ENCODE measurements at regions not wholly inside any gene's neighbourhood (a gene's known extent, or its start where the extent isn't known, plus 50 kb on each side); places are given as distances from the start of the nearest gene placed in this dataset.

DNA sequence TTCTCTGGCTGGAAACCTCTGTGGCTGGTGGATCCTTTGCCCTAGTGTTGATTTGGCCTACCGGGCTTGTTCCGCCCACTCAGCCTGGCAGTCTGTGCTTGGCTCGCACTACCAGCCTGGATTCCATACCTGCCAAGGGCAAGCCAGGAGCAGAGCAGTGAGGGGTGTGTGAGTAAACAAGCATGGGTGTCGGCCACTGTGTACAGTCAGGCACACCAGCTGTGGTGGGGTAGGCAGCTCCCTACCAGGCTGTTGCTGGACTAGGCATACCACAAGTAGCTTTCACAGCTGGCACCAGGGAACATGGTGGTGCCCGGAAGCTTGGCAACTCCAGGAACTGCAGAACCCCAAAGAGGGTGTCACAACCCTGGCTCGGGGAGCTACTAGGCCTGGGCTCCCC, 942.9 kb upstream of the LRRN3 start:
- Histone ChIP-seq H3K4me3 (no peak overlapping the region), H3K27ac (replicated peaks in 1 of 4) (no peak overlapping the region), H3K36me3 (no peaks in the 10 kb centered on the region), H3K27me3 (peaks cover 0 to 7% (median 0%) of the 10 kb centered on the region in 4 donors), H3K9me3 (no peaks in the 10 kb centered on the region), H3K4me1 (no peaks in the 10 kb centered on the region)
- intact Hi-C loops (cut with DNase I): no loop called here
- TF ChIP-seq EP300 (IDR thresholded peaks at IDR 0.05) (no peak), POLR2AphosphoS5 (IDR thresholded peaks at IDR 0.05) (no peak), POLR2A (IDR thresholded peaks at IDR 0.05; ENCODE audit: low read depth) (no peak)
- TF ChIP-seq, protein P1, sequence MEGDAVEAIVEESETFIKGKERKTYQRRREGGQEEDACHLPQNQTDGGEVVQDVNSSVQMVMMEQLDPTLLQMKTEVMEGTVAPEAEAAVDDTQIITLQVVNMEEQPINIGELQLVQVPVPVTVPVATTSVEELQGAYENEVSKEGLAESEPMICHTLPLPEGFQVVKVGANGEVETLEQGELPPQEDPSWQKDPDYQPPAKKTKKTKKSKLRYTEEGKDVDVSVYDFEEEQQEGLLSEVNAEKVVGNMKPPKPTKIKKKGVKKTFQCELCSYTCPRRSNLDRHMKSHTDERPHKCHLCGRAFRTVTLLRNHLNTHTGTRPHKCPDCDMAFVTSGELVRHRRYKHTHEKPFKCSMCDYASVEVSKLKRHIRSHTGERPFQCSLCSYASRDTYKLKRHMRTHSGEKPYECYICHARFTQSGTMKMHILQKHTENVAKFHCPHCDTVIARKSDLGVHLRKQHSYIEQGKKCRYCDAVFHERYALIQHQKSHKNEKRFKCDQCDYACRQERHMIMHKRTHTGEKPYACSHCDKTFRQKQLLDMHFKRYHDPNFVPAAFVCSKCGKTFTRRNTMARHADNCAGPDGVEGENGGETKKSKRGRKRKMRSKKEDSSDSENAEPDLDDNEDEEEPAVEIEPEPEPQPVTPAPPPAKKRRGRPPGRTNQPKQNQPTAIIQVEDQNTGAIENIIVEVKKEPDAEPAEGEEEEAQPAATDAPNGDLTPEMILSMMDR (IDR thresholded peaks at IDR 0.05): no peak
- 92% methylated on average over 6 of the region's 6 CpGs for WGBS
- no peak for DNase-seq (ENCODE audit: extremely low spot score)

- H3K27me3 ChIP-seq: peaks cover 0 to 7% (median 0%) of the 10 kb centered on the region in 4 donors
- H3K36me3 ChIP-seq: no peaks in the 10 kb centered on the region
- intact Hi-C loops (cut with DNase I): no loop called here
- no peaks in the 10 kb centered on the region for H3K9me3 ChIP-seq
- no peak overlapping the region for H3K27ac ChIP-seq (replicated peaks in 1 of 4)
- H3K4me1 ChIP-seq: no peaks in the 10 kb centered on the region
- WGBS: 81% methylated on average over 3 of the region's 3 CpGs
- no peak overlapping the region for H3K4me3 ChIP-seq
- no peak for DNase-seq (ENCODE audit: extremely low spot score)
- TF ChIP-seq POLR2AphosphoS5 (IDR thresholded peaks at IDR 0.05): no peak
- TF ChIP-seq EP300 (IDR thresholded peaks at IDR 0.05): no peak
- no peak for TF ChIP-seq POLR2A (IDR thresholded peaks at IDR 0.05; ENCODE audit: low read depth)
- TF ChIP-seq, protein P1 (IDR thresholded peaks at IDR 0.05): no peak
Measured at GRCh38 chr7:110153222-110153621, 937.7 kb upstream of the LRRN3 start.

DNA sequence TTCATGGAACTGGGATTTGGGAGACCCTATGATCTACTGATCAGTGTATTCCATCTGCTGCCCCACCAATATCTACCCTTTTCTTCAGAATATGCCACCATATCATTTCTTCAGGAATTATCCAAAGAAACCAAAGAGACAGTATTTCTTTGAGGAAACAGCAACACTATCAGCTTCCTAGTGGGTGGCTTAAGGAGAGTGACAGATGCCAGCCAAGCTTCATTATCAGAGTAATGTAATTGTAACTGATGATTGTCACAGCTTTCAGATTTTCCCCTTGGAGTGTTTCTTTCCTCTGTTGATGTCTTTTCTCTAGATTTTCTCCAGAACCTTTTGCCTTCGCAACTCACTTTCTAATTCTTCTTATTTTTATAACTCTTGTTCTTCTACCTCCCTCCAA, 934.4 kb upstream of the LRRN3 start:
- Histone ChIP-seq H3K27ac (replicated peaks in 1 of 4) (no peak overlapping the region), H3K36me3 (no peaks in the 10 kb centered on the region), H3K4me1 (no peaks in the 10 kb centered on the region), H3K27me3 (no peaks in the 10 kb centered on the region), H3K9me3 (no peaks in the 10 kb centered on the region), H3K4me3 (no peak overlapping the region)
- intact Hi-C loops (cut with DNase I): no loop called here
- no peak for DNase-seq (ENCODE audit: extremely low spot score)
- TF ChIP-seq, protein P1 (IDR thresholded peaks at IDR 0.05): no peak
- no peak for TF ChIP-seq POLR2AphosphoS5 (IDR thresholded peaks at IDR 0.05)
- 94% methylated on average over 1 of the region's 1 CpG for WGBS

DNA sequence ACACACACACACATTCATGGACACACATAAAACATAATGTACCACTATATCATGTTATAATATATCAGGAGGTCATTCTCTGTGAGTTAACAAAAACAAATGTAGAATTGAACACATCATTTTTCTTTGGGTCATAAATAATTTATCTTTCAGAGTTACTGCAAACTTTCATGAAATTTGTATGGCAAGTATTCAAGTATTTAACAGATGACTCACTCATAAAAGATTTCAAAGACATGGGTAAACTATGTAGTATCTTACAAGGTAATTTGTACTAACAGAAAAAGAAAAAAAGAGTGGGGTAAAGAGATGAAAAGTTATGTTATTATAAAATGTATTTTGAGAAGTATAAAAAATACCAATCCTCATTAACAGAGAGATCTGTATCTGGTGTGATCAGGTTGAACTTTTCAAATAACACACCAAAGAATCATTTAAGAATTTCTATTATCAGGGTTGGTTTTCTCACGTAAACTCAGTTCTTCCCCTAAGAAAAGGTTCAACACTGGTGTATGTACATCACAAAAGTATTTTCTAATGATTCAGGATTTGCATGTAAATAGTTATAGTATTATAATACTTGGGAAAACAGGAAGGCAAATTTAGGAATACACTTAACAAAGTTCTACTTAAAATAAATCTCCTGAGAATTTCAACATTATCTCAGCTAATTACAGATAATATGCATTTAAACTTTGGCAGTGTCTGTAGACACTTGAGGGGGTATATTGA, 933.1 kb upstream of the LRRN3 start:
- Histone ChIP-seq H3K4me3 (no peak overlapping the region), H3K9me3 (no peaks in the 10 kb centered on the region), H3K36me3 (no peaks in the 10 kb centered on the region), H3K27me3 (no peaks in the 10 kb centered on the region), H3K27ac (replicated peaks in 1 of 4) (no peak overlapping the region), H3K4me1 (no peaks in the 10 kb centered on the region)
- WGBS: 8% methylated on average over 1 of the region's 1 CpG
- intact Hi-C loops (cut with DNase I): no loop called here
- TF ChIP-seq POLR2AphosphoS5 (IDR thresholded peaks at IDR 0.05) (no peak), POLR2A (IDR thresholded peaks at IDR 0.05; ENCODE audit: low read depth) (no peak), EP300 (IDR thresholded peaks at IDR 0.05) (no peak)
- TF ChIP-seq, protein P1 (IDR thresholded peaks at IDR 0.05): no peak
- DNase-seq (ENCODE audit: extremely low spot score): no peak

DNA sequence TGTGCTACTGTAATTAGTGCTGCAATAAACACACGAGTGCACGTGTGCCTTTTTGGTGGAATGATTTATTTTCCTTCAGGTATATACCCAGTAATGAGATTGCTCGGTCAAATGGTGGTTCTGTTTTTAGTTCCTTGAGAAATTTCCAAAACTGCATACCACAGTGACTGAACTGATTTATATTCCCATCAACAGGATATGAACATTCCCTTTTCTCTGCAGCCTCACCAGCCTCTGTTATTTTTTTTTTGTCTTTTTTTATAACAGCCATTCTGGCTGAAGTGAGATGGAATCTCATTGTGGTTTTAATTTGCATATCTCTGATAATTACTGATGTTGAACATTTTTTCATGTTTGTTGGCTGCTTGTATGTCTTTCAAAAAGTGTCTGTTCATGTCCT, 922.9 kb upstream of the LRRN3 start:
- no peaks in the 10 kb centered on the region for H3K36me3 ChIP-seq
- H3K27ac ChIP-seq (replicated peaks in 1 of 4): no peak overlapping the region
- intact Hi-C loops (cut with DNase I): no loop called here
- WGBS: 64% methylated on average over 3 of the region's 3 CpGs
- H3K9me3 ChIP-seq: no peaks in the 10 kb centered on the region
- no peak for DNase-seq (ENCODE audit: extremely low spot score)
- no peak for TF ChIP-seq EP300 (IDR thresholded peaks at IDR 0.05)
- TF ChIP-seq, protein P1 (IDR thresholded peaks at IDR 0.05): no peak
- no peak overlapping the region for H3K4me3 ChIP-seq
- no peaks in the 10 kb centered on the region for H3K27me3 ChIP-seq
- no peaks in the 10 kb centered on the region for H3K4me1 ChIP-seq

Data from esophagus muscularis mucosa (tissue), 4 donors.